HL-60/S4 (cell line): ENCODE measurements at regions not wholly inside any gene's neighbourhood (a gene's known extent, or its start where the extent isn't known, plus 50 kb on each side); places are given as distances from the start of the nearest gene placed in this dataset.

Experiments used
- in situ Hi-C: fragments of 300-500 bp; cut with MboI; formaldehyde crosslinking; loops from 2 replicates; pipeline ENCODE4 v1.14.3; 2022; ENCODE audit warnings: low sequenced_read_pairs

DNA sequence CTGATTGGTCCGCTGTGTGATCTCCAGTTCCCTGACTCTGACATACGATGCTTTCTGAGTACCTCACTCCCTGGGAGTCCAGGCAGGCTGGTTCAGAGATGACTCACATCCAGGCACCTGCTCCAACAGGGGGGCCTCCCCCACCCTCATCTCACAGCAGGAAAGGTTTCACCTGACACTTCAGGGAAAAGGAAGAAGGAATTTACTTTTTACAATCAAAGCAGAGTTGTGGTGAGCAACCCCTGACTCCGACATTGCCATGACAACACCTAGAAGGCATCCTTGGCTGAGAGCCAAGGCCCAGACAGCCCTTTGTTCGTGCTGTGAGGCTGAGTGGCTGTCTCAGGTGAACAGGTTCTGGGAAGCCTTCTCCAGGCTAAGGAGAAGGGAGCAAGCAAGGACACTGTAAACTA, 164.6 kb upstream of the GJB5 start:
- in situ Hi-C loops: loop anchor here (25.0 kb wide), 1 partner anchor 953 kb away; no protein-coding TSS in a partner anchor

DNA sequence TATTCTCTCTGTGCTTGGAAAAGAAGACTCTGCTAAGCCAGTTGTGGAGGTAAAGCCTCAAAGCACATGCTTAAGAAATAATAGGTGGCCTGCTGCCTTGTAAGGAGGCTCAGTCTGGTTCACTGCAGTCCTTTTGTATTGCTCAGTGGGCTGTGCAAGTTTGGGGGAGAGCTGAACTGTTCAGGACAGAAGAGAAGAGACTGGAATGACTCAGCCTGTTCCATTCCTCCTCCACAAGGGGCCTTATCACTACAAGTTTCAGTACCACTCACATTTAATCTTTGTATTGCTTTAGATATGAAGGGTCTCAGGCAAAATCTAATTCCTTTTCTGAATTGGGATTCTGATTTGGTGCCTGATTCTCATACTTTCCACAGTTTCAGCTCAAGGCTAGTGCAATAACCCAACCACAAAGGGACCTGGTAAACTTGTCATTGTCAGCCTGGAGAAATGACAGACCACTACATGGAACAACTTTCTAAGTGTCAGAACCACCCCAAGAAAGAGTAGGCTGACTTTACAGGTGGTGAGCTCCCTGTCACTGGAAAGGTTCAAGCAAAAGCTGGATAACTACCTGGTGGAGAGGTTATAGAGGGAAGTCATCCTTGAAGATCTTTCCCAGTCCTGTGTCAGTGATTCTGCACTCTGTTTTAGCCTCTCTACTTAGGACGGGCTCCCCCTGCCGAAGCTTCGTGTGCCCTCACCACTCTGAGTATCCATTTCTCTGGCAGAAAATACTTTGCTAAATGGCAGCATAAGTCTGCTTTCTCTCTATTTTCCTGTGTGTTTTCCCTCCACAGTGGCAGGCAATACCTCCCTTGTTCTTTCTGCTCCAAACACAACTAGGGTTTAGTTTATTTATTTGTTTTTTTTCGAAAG, 162.9 kb upstream of the GJB5 start:
- in situ Hi-C loops: loop anchor here (25.0 kb wide), 1 partner anchor 955 kb away; no protein-coding TSS in a partner anchor

DNA sequence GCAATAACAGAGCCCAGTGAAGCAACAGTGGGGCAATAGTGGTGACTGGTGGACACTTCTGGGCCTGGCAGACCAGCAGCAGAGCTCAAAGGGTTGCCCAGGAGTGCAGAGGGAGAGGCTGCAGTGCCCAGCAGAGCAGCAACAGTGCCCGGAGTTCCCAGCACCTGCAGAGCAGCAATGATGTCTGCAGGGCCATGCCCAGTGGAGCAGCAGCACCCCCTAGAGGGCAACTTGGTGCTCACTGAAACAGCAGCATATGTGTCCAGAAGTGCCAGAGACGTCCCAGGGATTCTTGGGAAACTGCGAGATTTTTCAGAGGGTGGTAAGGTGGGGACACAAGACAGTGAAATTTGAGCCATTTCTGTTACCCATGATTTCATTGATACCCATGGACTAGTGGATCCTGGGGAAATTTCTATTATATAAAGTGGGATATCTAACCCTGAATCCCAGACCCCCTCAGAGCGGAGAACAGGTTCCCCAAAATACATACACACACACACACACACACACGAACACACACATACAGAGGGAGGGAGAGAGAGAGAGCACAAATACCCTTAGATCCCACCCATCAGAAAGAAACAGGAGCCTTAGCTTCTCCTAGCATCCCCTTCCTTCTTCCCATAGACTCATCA, 156.9 kb upstream of the GJB5 start:
- in situ Hi-C loops: loop anchor here (25.0 kb wide), 1 partner anchor 961 kb away; no protein-coding TSS in a partner anchor

DNA sequence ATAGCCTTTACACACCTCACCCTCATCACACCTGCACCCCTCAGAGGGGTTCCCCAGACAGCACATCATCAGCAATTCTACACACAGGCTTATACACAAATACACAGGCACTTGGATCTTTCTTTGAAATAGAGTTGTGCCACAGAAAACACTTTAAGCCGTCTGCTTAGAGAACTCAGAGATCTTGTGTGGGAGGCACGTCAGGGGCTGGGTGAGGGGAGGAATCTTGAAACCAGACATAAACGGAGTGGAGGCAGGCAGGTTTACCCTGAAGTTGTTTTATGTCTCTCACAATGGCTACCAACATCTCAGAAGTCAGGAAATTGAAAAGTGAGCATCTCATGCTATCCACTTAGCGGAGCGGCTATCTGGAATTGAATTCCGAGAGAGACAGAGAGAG, 151.9 kb upstream of the GJB5 start:
- in situ Hi-C loops: no loop called here

DNA sequence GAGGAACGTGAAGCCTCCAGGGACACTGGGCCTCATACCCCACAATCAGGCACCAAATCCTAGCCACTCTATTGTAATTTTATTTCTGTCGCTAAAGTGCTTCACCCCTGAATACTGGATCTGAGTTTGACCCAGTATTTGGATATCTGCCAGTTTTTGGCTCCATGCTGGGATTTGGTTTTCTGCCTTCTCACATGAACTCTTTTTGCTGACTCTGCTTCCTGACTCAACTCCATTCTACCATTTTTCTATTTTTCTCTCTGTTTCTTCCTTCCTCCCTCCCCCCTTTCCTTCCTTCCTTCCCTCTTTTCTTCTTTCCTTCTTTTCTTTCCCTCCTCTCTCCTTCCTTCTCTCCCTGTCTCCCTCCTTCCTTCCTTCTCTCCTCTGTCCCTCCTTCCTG, 151.3 kb upstream of the GJB5 start:
- in situ Hi-C loops: no loop called here

DNA sequence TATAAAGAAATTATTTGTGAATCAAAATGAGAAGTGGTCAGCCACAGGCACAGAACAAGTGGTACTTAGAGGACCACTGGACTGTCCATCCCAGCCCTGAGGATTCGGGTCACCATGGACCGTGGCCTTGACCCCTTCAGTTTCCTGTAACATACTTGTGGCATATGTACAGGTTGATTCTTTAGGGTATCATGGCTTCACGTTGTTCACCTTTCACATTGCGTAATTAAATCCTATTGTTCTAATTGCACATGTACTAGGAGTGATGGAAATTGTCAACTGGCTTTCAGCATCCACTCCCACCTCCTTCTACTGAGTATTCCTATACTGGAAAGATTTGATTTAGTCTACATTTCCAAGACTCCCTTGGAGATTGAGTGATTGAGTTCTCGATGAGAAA, 148.3 kb upstream of the GJB5 start:
- in situ Hi-C loops: no loop called here

DNA sequence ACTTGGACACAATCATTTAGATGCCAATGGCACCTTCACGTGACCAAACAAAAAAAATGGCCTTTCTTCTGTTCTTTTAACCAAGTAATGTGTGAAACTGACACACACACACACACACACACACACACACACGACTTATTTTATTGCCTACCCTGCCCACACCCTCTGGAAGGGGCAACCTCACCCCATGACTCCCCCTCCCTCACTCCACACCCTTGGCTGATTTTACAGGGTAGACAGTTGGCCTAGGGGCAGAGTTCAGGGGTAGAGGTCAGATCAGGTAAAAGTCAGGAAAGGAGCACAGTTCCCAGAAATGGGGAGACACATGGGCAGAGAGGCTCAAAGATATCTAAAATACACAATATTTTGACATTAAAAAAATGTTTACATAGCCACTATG, 144.8 kb upstream of the GJB5 start:
- in situ Hi-C loops: no loop called here

DNA sequence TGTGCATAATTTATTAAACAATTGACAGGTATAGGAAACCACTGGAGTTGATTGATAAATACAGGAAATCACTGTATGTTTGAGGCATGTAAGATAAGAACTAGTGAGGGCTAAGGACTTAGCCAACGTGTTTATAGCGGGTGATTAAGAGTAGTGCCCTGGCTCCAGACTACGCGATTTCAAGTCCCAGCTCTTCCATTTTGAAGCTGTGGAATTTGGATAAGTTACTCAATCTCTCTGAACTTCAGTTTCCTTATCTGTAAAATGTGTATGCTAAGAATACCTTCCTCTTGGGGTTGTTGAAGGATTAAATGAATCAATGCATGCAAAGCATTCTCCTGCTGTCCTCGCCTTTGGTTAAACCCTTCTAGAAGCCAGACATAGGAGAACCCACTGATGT, 143.3 kb upstream of the GJB5 start:
- in situ Hi-C loops: no loop called here

DNA sequence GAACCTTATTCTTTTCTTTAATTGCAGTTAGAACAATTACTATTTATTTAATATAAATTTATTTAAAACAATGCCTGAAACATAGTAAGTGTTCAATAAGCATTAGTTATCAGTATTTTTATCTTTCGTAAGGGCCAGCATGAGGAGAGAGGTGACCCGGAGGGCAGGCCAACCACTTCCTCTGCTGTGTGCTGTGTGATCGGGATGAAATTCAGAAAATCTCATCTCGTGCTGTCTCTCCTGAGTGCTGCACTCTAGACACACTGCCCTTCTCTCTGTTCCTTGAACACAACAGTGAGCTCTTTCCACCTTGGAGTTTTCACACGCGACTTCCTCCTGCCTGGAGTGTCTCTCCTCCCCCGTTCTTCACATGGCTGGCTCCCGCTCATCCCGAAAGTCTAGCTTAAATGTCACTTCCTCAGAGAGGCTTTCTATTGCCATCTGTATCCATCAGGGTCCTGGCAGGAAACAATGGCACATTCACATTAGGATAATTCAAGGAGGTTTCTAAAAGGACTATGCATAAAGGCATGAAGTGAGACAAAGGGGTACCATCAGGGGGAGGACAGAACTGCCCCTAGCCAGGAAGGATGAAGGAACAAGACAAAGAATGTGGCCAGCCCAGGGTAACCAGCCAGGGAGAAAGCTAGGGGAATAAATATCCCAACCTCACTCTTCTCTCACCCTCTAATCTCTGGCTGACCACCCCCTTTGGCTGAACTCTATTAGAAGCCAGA, 142.6 kb upstream of the GJB5 start:
- in situ Hi-C loops: no loop called here

DNA sequence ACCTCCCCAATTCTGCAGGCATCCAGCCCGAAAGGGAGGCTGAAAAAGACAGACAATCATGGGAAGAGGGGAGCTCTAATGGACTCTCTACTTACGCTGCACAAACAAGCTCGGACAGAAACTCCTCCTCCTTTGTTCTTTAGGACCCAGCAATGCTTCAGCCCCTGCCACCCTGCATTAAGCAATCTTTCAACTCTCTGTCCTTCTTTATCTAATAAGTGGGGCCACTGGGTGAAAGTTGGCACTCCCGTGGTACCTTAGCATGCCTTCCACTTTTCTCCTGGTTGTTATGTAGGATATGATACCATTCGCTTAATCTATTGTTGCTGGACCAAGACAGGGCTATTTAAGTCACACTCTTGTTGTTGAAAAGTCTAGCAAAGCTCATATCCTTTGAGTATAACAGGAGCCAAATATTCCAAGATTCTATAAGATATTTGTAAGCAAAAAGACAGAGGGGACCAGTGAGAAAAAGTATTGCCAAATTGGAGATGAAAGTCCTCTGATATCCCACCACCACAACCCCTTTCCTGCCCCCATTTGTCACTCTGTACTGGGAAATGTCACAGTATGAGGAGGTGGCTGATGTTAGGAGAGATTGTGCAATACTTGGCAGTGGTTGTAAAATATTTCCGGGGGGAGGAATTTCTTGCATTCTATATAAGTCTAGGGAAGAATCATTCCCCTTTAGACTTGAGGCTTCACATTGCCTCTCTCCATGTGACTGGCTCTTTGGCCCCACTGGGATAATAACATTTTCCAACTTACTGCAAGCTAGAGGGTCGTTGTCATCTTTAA, 137.3 kb upstream of the GJB5 start:
- in situ Hi-C loops: no loop called here

DNA sequence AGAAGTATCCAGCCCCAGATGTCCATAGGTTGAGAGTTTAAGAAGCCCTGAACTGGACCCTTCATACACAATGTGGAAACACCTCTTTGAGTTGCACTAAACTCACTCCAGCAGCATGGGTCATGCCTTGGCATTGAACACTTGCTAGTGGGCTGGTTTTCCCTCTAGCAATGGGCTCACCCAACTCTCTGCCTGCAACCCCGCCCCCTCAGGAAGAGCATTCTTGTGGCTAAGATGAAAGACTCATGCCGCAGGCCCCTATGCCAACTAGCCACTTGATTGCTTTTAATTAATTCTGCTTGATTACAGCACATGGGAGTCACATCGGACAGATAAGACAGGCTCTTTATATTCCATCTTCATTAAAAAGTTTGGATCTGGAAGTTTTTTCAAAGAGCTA, 136.5 kb upstream of the GJB5 start:
- in situ Hi-C loops: no loop called here

DNA sequence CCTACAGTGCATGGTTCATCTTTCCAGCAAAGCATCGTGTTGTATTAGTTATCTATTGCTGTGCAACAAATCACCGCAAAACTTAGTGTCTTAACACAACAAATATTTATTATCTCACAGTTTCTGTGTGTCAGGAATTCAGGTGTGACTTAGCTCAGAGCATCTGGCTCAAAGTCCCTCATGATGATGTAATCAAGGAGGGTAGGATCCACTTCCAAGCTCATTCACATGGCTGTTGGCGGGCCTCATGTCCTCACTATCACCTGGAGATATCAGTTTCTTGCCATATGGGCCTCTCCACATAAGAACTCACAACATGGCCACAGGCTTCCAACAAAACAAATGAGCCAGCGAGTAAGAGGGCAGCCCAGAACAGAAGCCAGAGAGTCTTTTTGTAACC, 135.6 kb upstream of the GJB5 start:
- in situ Hi-C loops: no loop called here

DNA sequence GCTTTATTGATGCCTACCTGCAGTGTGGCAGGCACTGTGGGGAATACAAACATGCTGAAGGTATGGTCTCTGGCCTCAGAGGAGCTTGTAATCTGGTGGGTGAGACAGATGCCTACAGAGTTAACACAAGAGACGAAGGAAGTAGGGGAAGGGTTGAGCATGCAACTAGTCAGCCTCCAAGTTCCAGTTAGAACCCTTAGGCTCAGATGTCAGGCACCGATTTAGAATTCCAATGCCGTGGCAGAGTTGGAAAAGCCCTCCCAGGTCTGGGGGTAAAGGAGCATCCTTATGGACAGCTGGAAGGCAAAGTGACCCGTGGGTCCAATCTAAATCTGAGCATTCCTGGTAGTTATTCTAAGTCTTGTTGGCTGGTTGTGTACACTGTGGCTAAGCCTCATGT, 132.9 kb upstream of the GJB5 start:
- in situ Hi-C loops: no loop called here

DNA sequence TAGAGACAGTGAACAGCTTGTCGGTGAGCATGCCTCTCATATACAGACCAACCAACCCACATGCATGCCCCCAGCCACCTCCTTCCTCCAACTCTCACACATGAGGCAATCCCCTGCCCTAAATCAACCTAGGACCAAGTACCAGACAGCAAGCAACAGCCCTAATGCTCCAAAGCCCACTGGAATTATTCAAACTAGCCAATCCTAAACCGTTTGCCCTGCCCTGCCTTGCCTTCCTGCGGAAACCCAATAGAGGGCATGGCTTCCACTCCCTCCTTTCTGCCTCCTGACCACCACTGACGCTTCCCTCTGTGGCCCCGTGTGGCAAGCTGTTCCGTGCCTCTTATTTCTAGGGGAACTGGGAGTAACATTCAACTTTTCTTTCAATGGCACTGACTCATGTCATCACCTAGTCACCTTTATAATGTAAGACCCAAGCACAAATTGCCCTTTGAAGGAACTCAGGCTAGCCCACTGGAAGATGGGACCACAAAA, 129.3 kb upstream of the GJB5 start:
- in situ Hi-C loops: no loop called here

DNA sequence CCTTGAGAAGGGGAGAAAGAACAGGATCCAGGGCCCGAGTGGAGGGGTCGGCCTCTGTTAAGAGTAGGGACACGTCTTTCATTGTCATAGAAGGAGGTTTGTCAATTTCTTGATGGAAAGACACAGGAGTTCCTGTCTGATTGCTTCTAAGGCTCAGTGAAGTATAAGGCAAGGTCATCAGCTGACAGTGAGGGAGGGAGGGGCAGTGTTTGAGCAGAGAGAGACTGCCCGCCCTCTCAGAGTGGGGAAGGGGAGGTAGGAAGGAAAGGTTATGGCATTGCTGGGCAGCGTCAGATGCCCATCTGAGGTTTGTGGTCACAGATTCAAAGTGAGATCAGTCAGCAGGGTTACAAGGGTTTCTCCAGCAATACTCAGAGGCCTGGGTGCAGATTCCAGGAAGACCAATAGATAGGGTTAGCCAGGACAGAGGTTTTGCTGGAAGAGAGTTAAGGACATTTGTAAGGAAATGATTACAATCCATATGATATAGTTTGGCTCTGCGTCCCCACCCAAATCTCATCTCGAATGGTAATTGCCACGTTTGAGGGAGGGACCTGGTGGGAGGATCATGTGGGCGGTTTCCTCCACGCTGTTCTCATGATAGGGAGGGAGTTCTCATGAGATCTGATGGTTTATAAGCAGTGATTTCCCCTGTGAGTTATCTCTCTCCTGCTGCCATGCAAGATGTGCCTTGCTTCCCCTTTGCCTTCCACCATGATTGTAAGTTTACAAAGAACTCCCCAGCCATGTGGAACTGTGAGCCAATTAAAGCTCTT, 127.2 kb upstream of the GJB5 start:
- in situ Hi-C loops: no loop called here

DNA sequence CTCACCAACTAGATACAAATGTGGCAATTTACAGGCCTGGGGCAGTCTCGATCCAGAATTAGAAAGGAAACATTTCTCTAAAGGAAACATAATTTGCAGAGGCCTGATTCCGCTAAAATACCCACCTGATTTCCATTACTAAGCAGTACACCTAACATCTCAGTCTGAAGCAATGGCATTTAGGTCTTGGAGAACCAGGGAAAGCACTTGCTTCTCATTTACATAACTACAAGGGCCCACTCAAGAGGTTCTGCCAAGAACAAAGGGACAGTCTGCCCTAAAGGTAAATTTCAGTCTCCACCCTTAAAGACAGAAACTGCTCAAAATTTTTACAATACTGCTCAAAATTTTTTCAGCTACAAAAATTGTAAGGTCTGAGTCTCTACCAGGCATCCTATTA, 123.7 kb upstream of the GJB5 start:
- in situ Hi-C loops: no loop called here

DNA sequence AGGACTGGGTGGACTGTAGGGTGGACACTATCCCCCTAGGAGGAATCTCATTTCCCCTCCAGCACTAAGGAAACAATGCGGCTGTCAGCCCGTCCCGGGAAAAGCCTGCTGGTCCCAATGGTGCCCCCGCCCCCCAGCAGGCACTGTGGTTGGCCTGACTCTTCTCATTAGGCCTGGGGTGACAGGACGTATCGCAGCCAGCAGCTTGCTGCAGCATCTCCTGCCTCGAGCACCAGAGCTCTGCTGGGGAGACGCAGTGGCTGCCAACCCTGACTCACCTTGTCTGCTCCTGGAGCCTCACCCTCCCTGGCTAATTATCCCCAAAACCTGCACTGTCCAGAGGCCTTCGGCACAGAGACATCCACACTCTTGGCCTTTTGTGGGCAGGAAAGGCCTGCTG, 115.1 kb upstream of the GJB5 start:
- in situ Hi-C loops: no loop called here

DNA sequence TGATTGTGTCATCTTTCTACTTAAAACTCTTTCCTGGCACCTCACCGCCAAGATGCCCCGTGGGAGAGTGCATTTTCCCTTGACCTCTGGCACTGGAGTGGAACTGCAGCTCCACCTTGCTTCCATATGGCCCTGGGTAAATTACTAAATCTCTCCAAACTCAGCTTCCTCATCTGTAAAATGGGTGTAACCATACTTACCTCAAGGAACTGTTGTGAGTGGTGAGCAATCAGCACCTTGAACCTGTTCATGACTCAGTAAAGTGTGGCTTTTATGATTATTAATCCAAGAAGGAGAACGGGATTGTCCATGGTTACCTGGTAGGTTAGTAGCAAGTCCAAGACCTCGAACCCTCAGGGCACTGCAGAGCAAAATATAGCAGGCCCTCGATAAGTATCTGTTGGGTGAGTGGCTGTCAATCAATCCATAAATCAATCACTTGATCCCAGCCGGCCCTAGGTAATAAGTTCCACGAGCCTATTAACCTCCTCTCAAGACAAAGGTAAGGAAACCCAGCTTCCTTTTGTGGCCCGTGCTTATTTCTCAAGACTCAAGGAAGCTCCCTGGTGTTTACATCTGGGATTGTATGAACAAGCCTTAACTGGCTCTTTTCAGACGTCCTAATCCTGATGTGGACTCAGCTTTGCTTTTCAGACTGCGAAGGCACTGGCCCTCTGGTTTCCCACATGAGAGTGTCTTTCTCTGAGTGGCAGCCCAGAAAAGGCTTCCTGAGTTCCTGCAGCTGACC, 114.0 kb upstream of the GJB5 start:
- in situ Hi-C loops: no loop called here

DNA sequence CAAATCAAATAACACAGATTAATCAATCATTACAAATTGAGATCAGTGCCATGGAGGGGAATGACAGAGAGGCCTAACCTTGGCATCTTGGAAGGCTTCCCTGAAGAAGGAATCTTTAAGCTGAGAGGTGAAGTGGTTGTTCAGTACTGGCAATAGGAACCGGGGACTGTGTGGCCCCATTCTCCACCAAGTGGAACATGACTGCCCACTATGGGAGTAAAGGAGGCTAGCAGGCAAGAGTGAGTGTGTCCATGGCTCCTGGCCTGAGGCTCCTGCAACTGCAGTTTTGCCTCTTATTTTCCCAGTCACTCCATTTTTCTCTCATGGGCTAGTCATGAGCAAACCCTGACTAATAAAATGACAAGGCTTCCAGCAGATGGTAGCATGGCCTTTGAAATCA, 112.2 kb upstream of the GJB5 start:
- in situ Hi-C loops: no loop called here
